ENCODE measurements at regions not wholly inside any gene's neighbourhood (a gene's known extent, or its start where the extent isn't known, plus 50 kb on each side); places are given as distances from the start of the nearest gene placed in this dataset.

GRCh38 chr10:10542477-10542876, 475.2 kb upstream of the CELF2 start:
- TF ChIP-seq CTCF (IDR thresholded peaks at IDR 0.05; ENCODE audit: low read depth, low read length, missing input control) (no peak), RAD21 (IDR thresholded peaks at IDR 0.05) (no peak), REST (IDR thresholded peaks at IDR 0.05) (no peak), YY1 (IDR thresholded peaks at IDR 0.05) (no peak), FOXA2 (IDR thresholded peaks at IDR 0.05) (no peak), NR2F2 (IDR thresholded peaks at IDR 0.05) (no peak), ZBTB33 (IDR thresholded peaks at IDR 0.05) (no peak), ATF3 (IDR thresholded peaks at IDR 0.05) (no peak), MAX (IDR thresholded peaks at IDR 0.05) (no peak), RXRA (IDR thresholded peaks at IDR 0.05) (no peak), HNF4A (conservative IDR thresholded peaks at IDR 0.05) (no peak), GABPA (IDR thresholded peaks at IDR 0.05 in 1 of 2, conservative IDR thresholded peaks at IDR 0.05 in 1 of 2) (no peak), HNF4G (IDR thresholded peaks at IDR 0.05) (no peak), EGR1 (IDR thresholded peaks at IDR 0.05; ENCODE audit: low read depth in 2 of 2) (no peak)
- no peak overlapping the region for H3K27ac ChIP-seq (ENCODE audit: low read depth in 1 of 2, low read length in 2 of 2)
- no peak for DNase-seq (ENCODE audit: low spot score)
- no peak overlapping the region for H3K9ac ChIP-seq (ENCODE audit: low read depth in 1 of 2, low read length in 2 of 2)
- no peaks in the 10 kb centered on the region for H3K27me3 ChIP-seq (ENCODE audit: control insufficient read depth in 4 of 4, insufficient read depth in 4 of 4, low read length in 3 of 4)
- H3K36me3 ChIP-seq (ENCODE audit: control insufficient read depth in 4 of 4, insufficient read depth in 3 of 4, low read depth in 1 of 4, low read length in 3 of 4): no peaks in the 10 kb centered on the region
- H3K9me3 ChIP-seq (ENCODE audit: control insufficient read depth in 4 of 4, low read length in 3 of 4): peaks cover 0 to 4% (median 0%) of the 10 kb centered on the region in 4 donors
- H3K4me3 ChIP-seq (ENCODE audit: low read depth in 1 of 3, low read length in 3 of 3): no peak overlapping the region
- no peaks in the 10 kb centered on the region for H3K4me1 ChIP-seq (ENCODE audit: control insufficient read depth in 4 of 4, insufficient read depth in 4 of 4, low read length in 3 of 4)
- 89% methylated on average over 1 of the region's 1 CpG for WGBS

GRCh38 chr10:10544890-10545289, 472.8 kb upstream of the CELF2 start:
- H3K27me3 ChIP-seq (ENCODE audit: control insufficient read depth in 4 of 4, insufficient read depth in 4 of 4, low read length in 3 of 4): no peaks in the 10 kb centered on the region
- TF ChIP-seq JUND (IDR thresholded peaks at IDR 0.05) (no peak), GABPA (IDR thresholded peaks at IDR 0.05 in 1 of 2, conservative IDR thresholded peaks at IDR 0.05 in 1 of 2) (no peak), REST (IDR thresholded peaks at IDR 0.05) (no peak), HNF4G (IDR thresholded peaks at IDR 0.05) (no peak), RAD21 (IDR thresholded peaks at IDR 0.05) (no peak), TAF1 (conservative IDR thresholded peaks at IDR 0.05) (no peak), MAX (IDR thresholded peaks at IDR 0.05) (no peak), RXRA (IDR thresholded peaks at IDR 0.05) (no peak), HNF4A (conservative IDR thresholded peaks at IDR 0.05) (no peak), EGR1 (IDR thresholded peaks at IDR 0.05; ENCODE audit: low read depth in 2 of 2) (no peak), FOXA1 (IDR thresholded peaks at IDR 0.05) (no peak), FOXA2 (IDR thresholded peaks at IDR 0.05) (no peak), SP1 (IDR thresholded peaks at IDR 0.05) (no peak), YY1 (IDR thresholded peaks at IDR 0.05) (no peak), CTCF (IDR thresholded peaks at IDR 0.05; ENCODE audit: low read depth, low read length, missing input control) (no peak)

More at GRCh38 chr10:10544890-10545289, 472.8 kb upstream of the CELF2 start:
- Histone ChIP-seq H3K4me3 (ENCODE audit: low read depth in 1 of 3, low read length in 3 of 3) (no peak overlapping the region), H3K4me1 (ENCODE audit: control insufficient read depth in 4 of 4, insufficient read depth in 4 of 4, low read length in 3 of 4) (no peaks in the 10 kb centered on the region), H3K9ac (ENCODE audit: low read depth in 1 of 2, low read length in 2 of 2) (no peak overlapping the region), H3K36me3 (ENCODE audit: control insufficient read depth in 4 of 4, insufficient read depth in 3 of 4, low read depth in 1 of 4, low read length in 3 of 4) (no peaks in the 10 kb centered on the region), H3K9me3 (ENCODE audit: control insufficient read depth in 4 of 4, low read length in 3 of 4) (no peaks in the 10 kb centered on the region), H3K27ac (ENCODE audit: low read depth in 1 of 2, low read length in 2 of 2) (no peak overlapping the region)
- 74% methylated on average over 8 of the region's 8 CpGs for WGBS
- DNase-seq (ENCODE audit: low spot score): no peak
